ENCODE measurements at regions not wholly inside any gene's neighbourhood (a gene's known extent, or its start where the extent isn't known, plus 50 kb on each side); places are given as distances from the start of the nearest gene placed in this dataset.

GRCh38 chr15:47950447-47950846 lies 170.3 kb upstream of the SLC24A5 start:
- no peak for DNase-seq

- no peak for DNase-seq
Observed at GRCh38 chr15:47951781-47952180, 169.0 kb upstream of the SLC24A5 start.

GRCh38 chr15:47954196-47954595 lies 166.6 kb upstream of the SLC24A5 start:
- no peak for DNase-seq

- DNase-seq: no peak
Observed at GRCh38 chr15:47955021-47955420, 165.8 kb upstream of the SLC24A5 start.

- DNase-seq: no peak
Observed at GRCh38 chr15:47959617-47960413, 161.0 kb upstream of the SLC24A5 start.

GRCh38 chr15:47961401-47962090 lies 159.2 kb upstream of the SLC24A5 start:
- peak; percentile 61 for DNase-seq

GRCh38 chr15:47963265-47963664 lies 157.5 kb upstream of the SLC24A5 start:
- DNase-seq: no peak

- DNase-seq: no peak
Observed at GRCh38 chr15:47964229-47964628, 156.6 kb upstream of the SLC24A5 start.

- no peak for DNase-seq
Observed at GRCh38 chr15:47965297-47965696, 155.5 kb upstream of the SLC24A5 start.

GRCh38 chr15:47968593-47968992 lies 152.2 kb upstream of the SLC24A5 start:
- DNase-seq: no peak

GRCh38 chr15:47971637-47972036 lies 149.2 kb upstream of the SLC24A5 start:
- DNase-seq: no peak

- no peak for DNase-seq
Observed at GRCh38 chr15:47972738-47973137, 148.1 kb upstream of the SLC24A5 start.

GRCh38 chr15:47974724-47975123 lies 146.1 kb upstream of the SLC24A5 start:
- no peak for DNase-seq

- DNase-seq: no peak
Observed at GRCh38 chr15:47975427-47975826, 145.4 kb upstream of the SLC24A5 start.

- no peak for DNase-seq
Observed at GRCh38 chr15:47983533-47983932, 137.3 kb upstream of the SLC24A5 start.

GRCh38 chr15:47985568-47985967 lies 135.2 kb upstream of the SLC24A5 start:
- no peak for DNase-seq

GRCh38 chr15:47987461-47987860 lies 133.3 kb upstream of the SLC24A5 start:
- DNase-seq: no peak

GRCh38 chr15:47987908-47988532 lies 132.8 kb upstream of the SLC24A5 start:
- DNase-seq: peak; percentile 80

- DNase-seq: no peak
Observed at GRCh38 chr15:47988564-47988963, 132.2 kb upstream of the SLC24A5 start.

GRCh38 chr15:47990821-47991220 lies 130.0 kb upstream of the SLC24A5 start:
- DNase-seq: no peak

- no peak for DNase-seq
Observed at GRCh38 chr15:47991357-47991756, 129.4 kb upstream of the SLC24A5 start.

GRCh38 chr15:47993051-47993450 lies 127.7 kb upstream of the SLC24A5 start:
- no peak for DNase-seq

- DNase-seq: no peak
Observed at GRCh38 chr15:47997195-47998080, 123.4 kb upstream of the SLC24A5 start.
